ENCODE measurements at regions not wholly inside any gene's neighbourhood (a gene's known extent, or its start where the extent isn't known, plus 50 kb on each side); places are given as distances from the start of the nearest gene placed in this dataset.

GRCh38 chr10:3016016-3016415 is 51.3 kb upstream of the PFKP start:
- no peak overlapping the region for H3K27ac ChIP-seq (ENCODE audit: low read length, poor library complexity, severe bottlenecking)
- H3K9me3 ChIP-seq (ENCODE audit: control insufficient read depth, low read length) = peaks cover 8% of the 10 kb centered on the region
- no peaks in the 10 kb centered on the region for H3K36me3 ChIP-seq (ENCODE audit: control insufficient read depth in 1 of 2, insufficient read depth in 2 of 2, low read depth in 1 of 2, low read length in 2 of 2)
- H4K8ac ChIP-seq (ENCODE audit: low read length) = no peak overlapping the region
- WGBS = 62% methylated on average over 6 of the region's 7 CpGs
- H2BK5ac ChIP-seq (ENCODE audit: low read depth, low read length, poor library complexity, severe bottlenecking) = no peak overlapping the region
- no peak overlapping the region for H3K23ac ChIP-seq (ENCODE audit: low read length in 2 of 2)
- H3K4me2 ChIP-seq (ENCODE audit: low read length, poor library complexity, severe bottlenecking) = no peak overlapping the region
- H3K79me1 ChIP-seq (replicated peaks; ENCODE audit: low read length, poor library complexity, severe bottlenecking) = no peaks in the 10 kb centered on the region
- peaks cover 4 to 75% of the 10 kb centered on the region in 2 experiments for H3K27me3 ChIP-seq (ENCODE audit: control insufficient read depth in 1 of 2, insufficient read depth in 1 of 2, low read length in 2 of 2)
- no peak overlapping the region for H2BK12ac ChIP-seq (ENCODE audit: low read length in 2 of 2)
- no peak overlapping the region for H3K18ac ChIP-seq (ENCODE audit: low read depth in 1 of 2, low read length in 2 of 2)
- no peak overlapping the region for H3K9ac ChIP-seq (ENCODE audit: low read length)
- no peak overlapping the region for H2AFZ ChIP-seq (ENCODE audit: low read depth, low read length)
- no peak overlapping the region for H4K91ac ChIP-seq (ENCODE audit: low read length)
- no peak for DNase-seq
- H3K4me3 ChIP-seq (ENCODE audit: insufficient read depth in 1 of 2, low read depth in 1 of 2, low read length in 2 of 2) = no peak overlapping the region
- no peak overlapping the region for H2BK120ac ChIP-seq (ENCODE audit: low read depth, low read length)
- no peak overlapping the region for H3K4ac ChIP-seq (ENCODE audit: low read depth in 1 of 2, low read length in 2 of 2)
- H2BK15ac ChIP-seq (ENCODE audit: low read depth, poor library complexity, severe bottlenecking) = no peak overlapping the region
- no peak overlapping the region for H3K14ac ChIP-seq (ENCODE audit: low read length in 2 of 2)
- H2AK5ac ChIP-seq (ENCODE audit: low read length, severe bottlenecking) = no peak overlapping the region
- H3K4me1 ChIP-seq (ENCODE audit: control insufficient read depth, insufficient read depth, low read depth, low read length) = no peaks in the 10 kb centered on the region

- H2BK120ac ChIP-seq (ENCODE audit: low read depth, low read length) = no peak overlapping the region
- H3K36me3 ChIP-seq (ENCODE audit: control insufficient read depth in 1 of 2, insufficient read depth in 2 of 2, low read depth in 1 of 2, low read length in 2 of 2) = no peaks in the 10 kb centered on the region
These were observed 52.4 kb upstream of the PFKP start for GRCh38 chr10:3014968-3015367.

GRCh38 chr10:3012223-3012622 is 55.1 kb upstream of the PFKP start:
- Histone ChIP-seq H2BK12ac (ENCODE audit: low read length in 2 of 2) (no peak overlapping the region), H3K4me2 (ENCODE audit: low read length, poor library complexity, severe bottlenecking) (no peak overlapping the region), H3K4me1 (ENCODE audit: control insufficient read depth, insufficient read depth, low read depth, low read length) (peaks cover 3% of the 10 kb centered on the region), H2BK15ac (ENCODE audit: low read depth, poor library complexity, severe bottlenecking) (no peak overlapping the region), H2BK5ac (ENCODE audit: low read depth, low read length, poor library complexity, severe bottlenecking) (no peak overlapping the region), H3K4ac (ENCODE audit: low read depth in 1 of 2, low read length in 2 of 2) (no peak overlapping the region), H3K14ac (ENCODE audit: low read length in 2 of 2) (no peak overlapping the region), H3K36me3 (ENCODE audit: control insufficient read depth in 1 of 2, insufficient read depth in 2 of 2, low read depth in 1 of 2, low read length in 2 of 2) (no peaks in the 10 kb centered on the region), H3K23ac (ENCODE audit: low read length in 2 of 2) (no peak overlapping the region), H2AFZ (ENCODE audit: low read depth, low read length) (no peak overlapping the region), H4K91ac (ENCODE audit: low read length) (no peak overlapping the region), H3K9ac (ENCODE audit: low read length) (no peak overlapping the region), H2BK120ac (ENCODE audit: low read depth, low read length) (no peak overlapping the region), H3K79me1 (replicated peaks; ENCODE audit: low read length, poor library complexity, severe bottlenecking) (no peaks in the 10 kb centered on the region), H3K4me3 (ENCODE audit: insufficient read depth in 1 of 2, low read depth in 1 of 2, low read length in 2 of 2) (no peak overlapping the region), H3K27ac (ENCODE audit: low read length, poor library complexity, severe bottlenecking) (no peak overlapping the region), H4K8ac (ENCODE audit: low read length) (no peak overlapping the region), H3K27me3 (ENCODE audit: control insufficient read depth in 1 of 2, insufficient read depth in 1 of 2, low read length in 2 of 2) (peaks cover 4 to 88% of the 10 kb centered on the region in 2 experiments), H2AK5ac (ENCODE audit: low read length, severe bottlenecking) (no peak overlapping the region), H3K18ac (ENCODE audit: low read depth in 1 of 2, low read length in 2 of 2) (no peak overlapping the region), H3K9me3 (ENCODE audit: control insufficient read depth, low read length) (peaks cover 8% of the 10 kb centered on the region)
- DNase-seq = no peak
- WGBS = 87% methylated on average over 5 of the region's 5 CpGs

More at GRCh38 chr10:3014968-3015367, 52.4 kb upstream of the PFKP start:
- no peak overlapping the region for H4K8ac ChIP-seq (ENCODE audit: low read length)
- no peak overlapping the region for H3K9ac ChIP-seq (ENCODE audit: low read length)
- no peak overlapping the region for H3K23ac ChIP-seq (ENCODE audit: low read length in 2 of 2)
- H2BK5ac ChIP-seq (ENCODE audit: low read depth, low read length, poor library complexity, severe bottlenecking) = no peak overlapping the region
- no peak overlapping the region for H4K91ac ChIP-seq (ENCODE audit: low read length)
- whole genome bisulfite sequencing = 56% methylated on average over 9 of the region's 9 CpGs
- H3K79me1 ChIP-seq (replicated peaks; ENCODE audit: low read length, poor library complexity, severe bottlenecking) = no peaks in the 10 kb centered on the region
- peaks cover 4 to 79% of the 10 kb centered on the region in 2 experiments for H3K27me3 ChIP-seq (ENCODE audit: control insufficient read depth in 1 of 2, insufficient read depth in 1 of 2, low read length in 2 of 2)
- no peak for DNase-seq
- H2AK5ac ChIP-seq (ENCODE audit: low read length, severe bottlenecking) = no peak overlapping the region
- H3K18ac ChIP-seq (ENCODE audit: low read depth in 1 of 2, low read length in 2 of 2) = no peak overlapping the region
- H3K4me3 ChIP-seq (ENCODE audit: insufficient read depth in 1 of 2, low read depth in 1 of 2, low read length in 2 of 2) = no peak overlapping the region
- no peak overlapping the region for H3K14ac ChIP-seq (ENCODE audit: low read length in 2 of 2)
- H2AFZ ChIP-seq (ENCODE audit: low read depth, low read length) = no peak overlapping the region
- no peak overlapping the region for H2BK15ac ChIP-seq (ENCODE audit: low read depth, poor library complexity, severe bottlenecking)
- H2BK12ac ChIP-seq (ENCODE audit: low read length in 2 of 2) = no peak overlapping the region
- H3K9me3 ChIP-seq (ENCODE audit: control insufficient read depth, low read length) = peaks cover 8% of the 10 kb centered on the region
- H3K4me1 ChIP-seq (ENCODE audit: control insufficient read depth, insufficient read depth, low read depth, low read length) = peaks cover 3% of the 10 kb centered on the region
- no peak overlapping the region for H3K27ac ChIP-seq (ENCODE audit: low read length, poor library complexity, severe bottlenecking)
- H3K4ac ChIP-seq (ENCODE audit: low read depth in 1 of 2, low read length in 2 of 2) = no peak overlapping the region
- H3K4me2 ChIP-seq (ENCODE audit: low read length, poor library complexity, severe bottlenecking) = no peak overlapping the region

- Histone ChIP-seq H3K14ac (ENCODE audit: low read length in 2 of 2) (no peak overlapping the region), H2AK5ac (ENCODE audit: low read length, severe bottlenecking) (no peak overlapping the region), H4K91ac (ENCODE audit: low read length) (no peak overlapping the region), H3K4me3 (ENCODE audit: insufficient read depth in 1 of 2, low read depth in 1 of 2, low read length in 2 of 2) (no peak overlapping the region), H3K27me3 (ENCODE audit: control insufficient read depth in 1 of 2, insufficient read depth in 1 of 2, low read length in 2 of 2) (peaks cover 4 to 82% of the 10 kb centered on the region in 2 experiments), H3K18ac (ENCODE audit: low read depth in 1 of 2, low read length in 2 of 2) (no peak overlapping the region), H3K23ac (ENCODE audit: low read length in 2 of 2) (no peak overlapping the region), H3K4me1 (ENCODE audit: control insufficient read depth, insufficient read depth, low read depth, low read length) (peaks cover 3% of the 10 kb centered on the region), H2BK12ac (ENCODE audit: low read length in 2 of 2) (no peak overlapping the region), H3K79me1 (replicated peaks; ENCODE audit: low read length, poor library complexity, severe bottlenecking) (no peaks in the 10 kb centered on the region), H2BK15ac (ENCODE audit: low read depth, poor library complexity, severe bottlenecking) (no peak overlapping the region), H4K8ac (ENCODE audit: low read length) (no peak overlapping the region), H3K36me3 (ENCODE audit: control insufficient read depth in 1 of 2, insufficient read depth in 2 of 2, low read depth in 1 of 2, low read length in 2 of 2) (no peaks in the 10 kb centered on the region), H3K4me2 (ENCODE audit: low read length, poor library complexity, severe bottlenecking) (no peak overlapping the region), H2BK5ac (ENCODE audit: low read depth, low read length, poor library complexity, severe bottlenecking) (no peak overlapping the region), H2BK120ac (ENCODE audit: low read depth, low read length) (no peak overlapping the region), H3K27ac (ENCODE audit: low read length, poor library complexity, severe bottlenecking) (no peak overlapping the region), H3K9ac (ENCODE audit: low read length) (no peak overlapping the region), H3K4ac (ENCODE audit: low read depth in 1 of 2, low read length in 2 of 2) (no peak overlapping the region), H2AFZ (ENCODE audit: low read depth, low read length) (no peak overlapping the region), H3K9me3 (ENCODE audit: control insufficient read depth, low read length) (peaks cover 8% of the 10 kb centered on the region)
- DNase-seq = no peak
- WGBS = 71% methylated on average over 10 of the region's 10 CpGs
These were observed 56.4 kb upstream of the PFKP start for GRCh38 chr10:3010816-3011460.

All from mesenchymal stem cell (in vitro differentiated cells and primary cell).